Upper lobe of left lung (tissue), 6 donors: ENCODE measurements at regions not wholly inside any gene's neighbourhood (a gene's known extent, or its start where the extent isn't known, plus 50 kb on each side); places are given as distances from the start of the nearest gene placed in this dataset.
A peak's percentile ranks its signal among the peaks of the same experiment; 100 is the strongest.

Experiments used
- ATAC-seq, 2 donors: fragments of 200-7000 bp; cut with Tn5 transposase; one replicate each; pipeline ENCODE4 v1.9.1; 2022; ENCODE audit warnings: mild to moderate bottlenecking in 2 of 2, moderate library complexity in 2 of 2; ENCODE audit not compliant: low FRiP score in 2 of 2
- DNase-seq, 2 donors: peaks; one replicate each; pipeline ENCODE4 v3.0.0-alpha.2; 2019 to 2020
- H3K27ac ChIP-seq, 4 donors: fragments of 200-600 bp; sonication (generic); one replicate each; pipeline ENCODE4 v1.5.1; 2016 to 2019
- H3K27me3 ChIP-seq, 4 donors: fragments of 200-600 bp; sonication (generic); one replicate each; pipeline ENCODE4 v1.5.1; 2017 to 2019
- H3K36me3 ChIP-seq, 4 donors: fragments of 200-600 bp; sonication (generic); one replicate each; pipeline ENCODE4 v1.5.1; 2016 to 2019
- H3K4me1 ChIP-seq, 4 donors: fragments of 200-600 bp; sonication (generic); one replicate each; pipeline ENCODE4 v1.5.1; 2018 to 2019
- H3K4me3 ChIP-seq, 4 donors: fragments of 200-600 bp; sonication (generic); one replicate each; pipeline ENCODE4 v1.5.1; 2017 to 2019; ENCODE audit warnings: mild to moderate bottlenecking in 2 of 4, moderate library complexity in 1 of 4
- H3K9me3 ChIP-seq, 4 donors: fragments of 200-600 bp; sonication (generic); one replicate each; pipeline ENCODE4 v1.5.1; 2018 to 2019
- EP300 ChIP-seq, 4 donors: sonication (generic); formaldehyde crosslinking; IDR thresholded peaks; one replicate each; pipeline ENCODE4 v1.5.1; 2017; ENCODE audit warnings: antibody characterized with exemption in 4 of 4, control low read depth in 2 of 4
- POLR2A ChIP-seq, 4 donors: fragments of 450-650 bp; IDR thresholded peaks; one replicate each; pipeline ENCODE4 v1.5.1; 2016 to 2017; ENCODE audit warnings: antibody characterized with exemption in 4 of 4, mild to moderate bottlenecking in 2 of 4
- POLR2AphosphoS5 ChIP-seq, 2 donors: sonication (generic); formaldehyde crosslinking; IDR thresholded peaks; one replicate each; pipeline ENCODE4 v1.5.1; 2017; ENCODE audit warnings: antibody characterized with exemption in 2 of 2
- WGBS, 2 donors: methylation state at CpG; one replicate each; pipeline ENCODE4 v1.1.5; 2017 to 2018; 5-methylcytosine and 5-hydroxymethylcytosine counted together
- TF ChIP-seq, protein P1 (sequence below), 6 experiments: fragments of 450-650 bp in 4 of 6; fragments of 200-600 bp in 2 of 6; sonication (generic) in 2 of 6; IDR thresholded peaks; one replicate each; pipeline ENCODE4 v1.5.1; 2016 to 2019; ENCODE audit warnings: antibody characterized with exemption in 6 of 6
- donor health status: DM: no; HTN: no; CAD: no; lungs with moderate emphysema.
- donor health status: DM: no; HTN: yes; CAD: no; lungs with severe emphysema.

DNA sequence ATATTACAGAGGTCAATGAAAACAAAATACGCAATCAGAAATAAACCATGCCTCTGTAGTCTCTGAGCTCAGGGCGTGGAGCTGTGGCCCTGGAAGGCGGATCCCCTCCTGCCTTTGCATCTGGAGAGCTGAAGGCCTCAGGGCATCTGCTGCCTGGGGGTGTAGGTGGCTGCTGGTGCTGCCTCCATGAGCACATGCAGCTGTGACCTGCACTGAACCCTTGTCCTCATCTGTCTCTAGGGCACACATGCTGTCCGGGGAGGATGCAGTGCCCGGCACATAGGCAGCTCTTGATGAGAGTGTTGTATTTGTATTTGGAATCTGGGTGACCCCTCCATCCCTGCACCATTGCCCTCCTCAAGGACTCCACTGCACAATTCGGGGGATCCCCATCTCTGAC lies 185.7 kb downstream of the TEX29 start:
- ATAC-seq (no peak), DNase-seq (no peak)
- TF ChIP-seq EP300 (IDR thresholded peaks at IDR 0.05): no peak
- TF ChIP-seq, protein P1, sequence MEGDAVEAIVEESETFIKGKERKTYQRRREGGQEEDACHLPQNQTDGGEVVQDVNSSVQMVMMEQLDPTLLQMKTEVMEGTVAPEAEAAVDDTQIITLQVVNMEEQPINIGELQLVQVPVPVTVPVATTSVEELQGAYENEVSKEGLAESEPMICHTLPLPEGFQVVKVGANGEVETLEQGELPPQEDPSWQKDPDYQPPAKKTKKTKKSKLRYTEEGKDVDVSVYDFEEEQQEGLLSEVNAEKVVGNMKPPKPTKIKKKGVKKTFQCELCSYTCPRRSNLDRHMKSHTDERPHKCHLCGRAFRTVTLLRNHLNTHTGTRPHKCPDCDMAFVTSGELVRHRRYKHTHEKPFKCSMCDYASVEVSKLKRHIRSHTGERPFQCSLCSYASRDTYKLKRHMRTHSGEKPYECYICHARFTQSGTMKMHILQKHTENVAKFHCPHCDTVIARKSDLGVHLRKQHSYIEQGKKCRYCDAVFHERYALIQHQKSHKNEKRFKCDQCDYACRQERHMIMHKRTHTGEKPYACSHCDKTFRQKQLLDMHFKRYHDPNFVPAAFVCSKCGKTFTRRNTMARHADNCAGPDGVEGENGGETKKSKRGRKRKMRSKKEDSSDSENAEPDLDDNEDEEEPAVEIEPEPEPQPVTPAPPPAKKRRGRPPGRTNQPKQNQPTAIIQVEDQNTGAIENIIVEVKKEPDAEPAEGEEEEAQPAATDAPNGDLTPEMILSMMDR (IDR thresholded peaks at IDR 0.05): no peak
- no peak for TF ChIP-seq POLR2AphosphoS5 (IDR thresholded peaks at IDR 0.05)
- TF ChIP-seq POLR2A (IDR thresholded peaks at IDR 0.05): no peak
- no peaks in the 10 kb centered on the region for H3K36me3 ChIP-seq
- peaks cover 0 to 5% (median 1%) of the 10 kb centered on the region in 4 donors for H3K9me3 ChIP-seq
- H3K4me3 ChIP-seq: no peak overlapping the region
- H3K4me1 ChIP-seq: no peaks in the 10 kb centered on the region
- H3K27ac ChIP-seq: no peak overlapping the region
- 79 to 84% methylated on average over 4 to 6 of the region's 6 CpGs for WGBS, 2 donors
- no peaks in the 10 kb centered on the region for H3K27me3 ChIP-seq

DNA sequence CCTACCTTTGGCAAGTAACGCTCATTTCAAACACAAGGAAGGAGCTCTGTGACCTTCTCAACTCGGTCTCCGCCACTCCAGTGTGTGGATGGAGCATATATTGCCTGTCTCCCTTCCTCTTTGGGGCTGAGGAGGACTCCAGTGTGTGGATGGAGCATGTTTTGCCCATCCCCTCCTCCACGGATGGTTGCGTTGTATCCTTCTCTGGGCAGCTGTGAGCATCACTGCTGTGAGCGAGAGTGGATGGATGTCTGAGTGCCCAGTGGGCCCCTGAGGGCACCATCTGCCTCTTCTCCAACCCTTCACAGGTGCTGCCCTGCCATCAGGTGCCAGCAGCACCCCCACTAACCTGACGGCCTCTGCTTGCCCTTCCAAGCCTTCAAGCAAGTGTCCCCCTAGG lies 186.2 kb downstream of the TEX29 start:
- no peaks in the 10 kb centered on the region for H3K4me1 ChIP-seq
- DNase-seq (peak in 1 of 2 donors; percentile 9), ATAC-seq (no peak)
- TF ChIP-seq POLR2A (IDR thresholded peaks at IDR 0.05) (no peak), POLR2AphosphoS5 (IDR thresholded peaks at IDR 0.05) (no peak), EP300 (IDR thresholded peaks at IDR 0.05) (no peak)
- TF ChIP-seq, protein P1 (IDR thresholded peaks at IDR 0.05): no peak
- H3K36me3 ChIP-seq: no peaks in the 10 kb centered on the region
- H3K9me3 ChIP-seq: peaks cover 0 to under 1% (median 0%) of the 10 kb centered on the region in 4 donors
- 71 to 83% methylated on average over 7 of the region's 7 CpGs for WGBS, 2 donors
- H3K27me3 ChIP-seq: no peaks in the 10 kb centered on the region
- no peak overlapping the region for H3K27ac ChIP-seq
- no peak overlapping the region for H3K4me3 ChIP-seq

DNA sequence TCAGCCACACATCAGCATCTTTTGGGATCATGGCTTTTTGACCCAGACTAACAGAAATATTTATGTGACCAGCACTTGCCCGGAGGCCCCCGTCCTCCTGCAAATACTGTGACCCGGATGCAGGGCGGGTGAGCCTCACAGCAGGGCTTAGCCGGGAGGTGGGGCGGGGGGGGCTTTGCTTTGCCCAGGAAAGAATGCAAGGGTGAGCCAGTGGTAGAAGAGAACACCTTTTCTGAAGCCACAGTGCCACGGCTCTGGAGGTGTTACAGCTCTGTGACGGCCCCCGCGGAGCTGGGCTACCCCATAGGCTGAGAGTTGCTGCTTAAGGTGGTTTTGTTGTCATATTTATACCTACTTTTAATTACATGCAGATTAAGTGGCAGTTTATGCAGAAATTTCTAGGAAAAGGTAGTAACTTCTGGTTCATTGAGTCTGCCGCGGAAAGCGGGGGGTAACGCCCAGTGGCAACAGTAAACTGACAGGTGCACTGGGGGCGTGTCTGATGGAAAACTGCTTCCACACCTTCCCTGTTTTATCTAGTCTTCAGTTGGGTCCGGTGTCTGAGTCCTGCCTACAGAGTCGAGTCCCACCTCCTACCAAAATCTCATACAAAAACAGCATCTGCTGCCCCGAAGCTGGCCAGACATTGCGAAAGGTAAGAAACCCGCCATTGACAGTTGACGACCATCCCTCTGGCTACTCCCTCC lies 187.9 kb downstream of the TEX29 start:
- WGBS, 2 donors: 77 to 87% methylated on average over 17 to 21 of the region's 21 CpGs
- Histone ChIP-seq H3K27ac (no peak overlapping the region), H3K9me3 (no peaks in the 10 kb centered on the region), H3K4me3 (no peak overlapping the region), H3K27me3 (no peaks in the 10 kb centered on the region), H3K36me3 (no peaks in the 10 kb centered on the region), H3K4me1 (no peaks in the 10 kb centered on the region)
- no peak for TF ChIP-seq EP300 (IDR thresholded peaks at IDR 0.05)
- DNase-seq (no peak), ATAC-seq (no peak)

- no peaks in the 10 kb centered on the region for H3K9me3 ChIP-seq
- DNase-seq: no peak
- no peak overlapping the region for H3K27ac ChIP-seq
- 85 to 88% methylated on average over 24 of the region's 24 CpGs for WGBS, 2 donors
- H3K4me1 ChIP-seq: no peaks in the 10 kb centered on the region
- ATAC-seq: no peak
- H3K36me3 ChIP-seq: no peaks in the 10 kb centered on the region
- H3K4me3 ChIP-seq: no peak overlapping the region
- no peaks in the 10 kb centered on the region for H3K27me3 ChIP-seq
- TF ChIP-seq, protein P1 (IDR thresholded peaks at IDR 0.05): no peak
- TF ChIP-seq POLR2A (IDR thresholded peaks at IDR 0.05) (no peak), POLR2AphosphoS5 (IDR thresholded peaks at IDR 0.05) (no peak), EP300 (IDR thresholded peaks at IDR 0.05) (no peak)
These were observed 188.6 kb downstream of the TEX29 start for GRCh38 chr13:111508902-111509509.

GRCh38 chr13:111510502-111511218 lies 190.2 kb downstream of the TEX29 start:
- DNase-seq: no peak
- H3K4me1 ChIP-seq: no peaks in the 10 kb centered on the region
- no peak overlapping the region for H3K27ac ChIP-seq
- WGBS, 2 donors: 84 to 85% methylated on average over 9 to 16 of the region's 16 CpGs
- H3K36me3 ChIP-seq: no peaks in the 10 kb centered on the region
- ATAC-seq: no peak
- H3K9me3 ChIP-seq: no peaks in the 10 kb centered on the region
- H3K27me3 ChIP-seq: no peaks in the 10 kb centered on the region
- no peak overlapping the region for H3K4me3 ChIP-seq
- TF ChIP-seq EP300 (IDR thresholded peaks at IDR 0.05): no peak
- TF ChIP-seq POLR2AphosphoS5 (IDR thresholded peaks at IDR 0.05): no peak
- TF ChIP-seq POLR2A (IDR thresholded peaks at IDR 0.05): no peak
- TF ChIP-seq, protein P1 (IDR thresholded peaks at IDR 0.05): no peak
